ENCODE measurements at regions not wholly inside any gene's neighbourhood (a gene's known extent, or its start where the extent isn't known, plus 50 kb on each side); places are given as distances from the start of the nearest gene placed in this dataset.
A peak's percentile ranks its signal among the peaks of the same experiment; 100 is the strongest.

- H3K9ac ChIP-seq (ENCODE audit: low read length in 3 of 3), result no peak overlapping the region
- no peaks in the 10 kb centered on the region for H3K36me3 ChIP-seq (ENCODE audit: control insufficient read depth in 2 of 3, insufficient read depth in 3 of 3, low read length in 3 of 3)
- no peaks in the 10 kb centered on the region for H3K27me3 ChIP-seq (ENCODE audit: control insufficient read depth, insufficient read depth, low read length)
- no peaks in the 10 kb centered on the region for H3K9me3 ChIP-seq (ENCODE audit: control insufficient read depth in 2 of 3, insufficient read depth in 1 of 3, low read length in 3 of 3)
- FAIRE-seq (peak; percentile 53), DNase-seq (no peak)
- intact Hi-C loops (cut with DNase I), result no loop called here
- no peak overlapping the region for H3K4me3 ChIP-seq (ENCODE audit: low read length in 3 of 3)
- no peak overlapping the region for H3K27ac ChIP-seq (ENCODE audit: low read depth in 2 of 2, low read length in 2 of 2)
- H3K4me1 ChIP-seq (ENCODE audit: control insufficient read depth in 2 of 3, insufficient read depth in 2 of 3, low read depth in 1 of 3, low read length in 3 of 3), result no peaks in the 10 kb centered on the region
- no peak for TF ChIP-seq CTCF (IDR thresholded peaks at IDR 0.05; ENCODE audit: borderline replicate concordance, extremely low read depth, insufficient read depth)
Observed at GRCh38 chr13:80547341-80547740, 206.4 kb upstream of the SPRY2 start.

GRCh38 chr13:80533175-80533574 is 192.2 kb upstream of the SPRY2 start:
- H3K4me1 ChIP-seq (ENCODE audit: control insufficient read depth in 2 of 3, insufficient read depth in 2 of 3, low read depth in 1 of 3, low read length in 3 of 3), result no peaks in the 10 kb centered on the region
- no peak overlapping the region for H3K9ac ChIP-seq (ENCODE audit: low read length in 3 of 3)
- DNase-seq (no peak), FAIRE-seq (no peak)
- no peaks in the 10 kb centered on the region for H3K36me3 ChIP-seq (ENCODE audit: control insufficient read depth in 2 of 3, insufficient read depth in 3 of 3, low read length in 3 of 3)
- H3K27ac ChIP-seq (ENCODE audit: low read depth in 2 of 2, low read length in 2 of 2), result no peak overlapping the region
- no peaks in the 10 kb centered on the region for H3K27me3 ChIP-seq (ENCODE audit: control insufficient read depth, insufficient read depth, low read length)
- intact Hi-C loops (cut with DNase I), result no loop called here
- no peak for TF ChIP-seq CTCF (IDR thresholded peaks at IDR 0.05; ENCODE audit: borderline replicate concordance, extremely low read depth, insufficient read depth)
- peaks cover 0 to 5% (median 0%) of the 10 kb centered on the region in 3 donors for H3K9me3 ChIP-seq (ENCODE audit: control insufficient read depth in 2 of 3, insufficient read depth in 1 of 3, low read length in 3 of 3)
- H3K4me3 ChIP-seq (ENCODE audit: low read length in 3 of 3), result no peak overlapping the region

- H3K9me3 ChIP-seq (ENCODE audit: control insufficient read depth in 2 of 3, insufficient read depth in 1 of 3, low read length in 3 of 3), result peaks cover 0 to 5% (median 0%) of the 10 kb centered on the region in 3 donors
- no peak for DNase-seq
- no peak overlapping the region for H3K9ac ChIP-seq (ENCODE audit: low read length in 3 of 3)
- no peaks in the 10 kb centered on the region for H3K4me1 ChIP-seq (ENCODE audit: control insufficient read depth in 2 of 3, insufficient read depth in 2 of 3, low read depth in 1 of 3, low read length in 3 of 3)
- H3K27ac ChIP-seq (ENCODE audit: low read depth in 2 of 2, low read length in 2 of 2), result no peak overlapping the region
- intact Hi-C loops (cut with DNase I), result no loop called here
- H3K36me3 ChIP-seq (ENCODE audit: control insufficient read depth in 2 of 3, insufficient read depth in 3 of 3, low read length in 3 of 3), result no peaks in the 10 kb centered on the region
- H3K4me3 ChIP-seq (ENCODE audit: low read length in 3 of 3), result no peak overlapping the region
- no peak for FAIRE-seq
- no peaks in the 10 kb centered on the region for H3K27me3 ChIP-seq (ENCODE audit: control insufficient read depth, insufficient read depth, low read length)
- no peak for TF ChIP-seq CTCF (IDR thresholded peaks at IDR 0.05; ENCODE audit: borderline replicate concordance, extremely low read depth, insufficient read depth)
Observed at GRCh38 chr13:80530902-80531301, 190.0 kb upstream of the SPRY2 start.

GRCh38 chr13:80530191-80530590 is 189.3 kb upstream of the SPRY2 start:
- H3K9me3 ChIP-seq (ENCODE audit: control insufficient read depth in 2 of 3, insufficient read depth in 1 of 3, low read length in 3 of 3), result peaks cover 0 to 5% (median 0%) of the 10 kb centered on the region in 3 donors
- H3K36me3 ChIP-seq (ENCODE audit: control insufficient read depth in 2 of 3, insufficient read depth in 3 of 3, low read length in 3 of 3), result no peaks in the 10 kb centered on the region
- FAIRE-seq (no peak), DNase-seq (no peak)
- intact Hi-C loops (cut with DNase I), result no loop called here
- no peaks in the 10 kb centered on the region for H3K4me1 ChIP-seq (ENCODE audit: control insufficient read depth in 2 of 3, insufficient read depth in 2 of 3, low read depth in 1 of 3, low read length in 3 of 3)
- H3K9ac ChIP-seq (ENCODE audit: low read length in 3 of 3), result no peak overlapping the region
- no peak overlapping the region for H3K4me3 ChIP-seq (ENCODE audit: low read length in 3 of 3)
- H3K27ac ChIP-seq (ENCODE audit: low read depth in 2 of 2, low read length in 2 of 2), result no peak overlapping the region
- TF ChIP-seq CTCF (IDR thresholded peaks at IDR 0.05; ENCODE audit: borderline replicate concordance, extremely low read depth, insufficient read depth), result no peak
- no peaks in the 10 kb centered on the region for H3K27me3 ChIP-seq (ENCODE audit: control insufficient read depth, insufficient read depth, low read length)
